NCI-H1105 treated with DMSO at 0.1 percent for 48 hours (cell line): ENCODE measurements at regions not wholly inside any gene's neighbourhood (a gene's known extent, or its start where the extent isn't known, plus 50 kb on each side); places are given as distances from the start of the nearest gene placed in this dataset.
"Not testable (repeated sequence)": the region's sequence is repeated elsewhere in the genome, so short reads cannot be mapped to it uniquely, and the experiment has no call there.

Experiments
- DNase-seq: peaks from one replicate; lab custom pipeline; 2025; lab: John Stamatoyannopoulos, UW

DNA sequence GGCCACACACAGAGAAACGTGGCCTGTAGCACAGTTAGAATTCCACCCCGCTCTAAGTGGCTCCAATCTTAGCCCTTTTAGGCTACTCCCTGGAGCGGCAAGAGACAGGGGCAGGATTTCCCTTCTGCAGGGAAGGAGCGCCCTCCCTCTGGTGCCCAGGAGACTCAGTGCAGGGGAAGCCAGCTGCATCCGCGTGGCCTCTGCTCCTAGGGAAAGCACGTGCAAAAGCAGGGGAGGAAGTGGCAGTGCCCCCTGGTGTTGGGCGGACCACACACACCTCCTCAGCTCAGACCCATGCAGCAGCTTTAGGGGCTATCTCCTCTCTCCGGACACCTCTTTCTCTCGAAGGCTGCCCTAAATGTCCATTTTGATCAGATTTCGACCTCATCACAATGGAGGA is 50.0 kb downstream of the SPRING1 start:
- DNase-seq = no peak

GRCh38 chr12:116684891-116685290 is 53.0 kb downstream of the SPRING1 start:
- DNase-seq = no peak

GRCh38 chr12:116677202-116677661 is 60.6 kb downstream of the SPRING1 start:
- no peak for DNase-seq

DNA sequence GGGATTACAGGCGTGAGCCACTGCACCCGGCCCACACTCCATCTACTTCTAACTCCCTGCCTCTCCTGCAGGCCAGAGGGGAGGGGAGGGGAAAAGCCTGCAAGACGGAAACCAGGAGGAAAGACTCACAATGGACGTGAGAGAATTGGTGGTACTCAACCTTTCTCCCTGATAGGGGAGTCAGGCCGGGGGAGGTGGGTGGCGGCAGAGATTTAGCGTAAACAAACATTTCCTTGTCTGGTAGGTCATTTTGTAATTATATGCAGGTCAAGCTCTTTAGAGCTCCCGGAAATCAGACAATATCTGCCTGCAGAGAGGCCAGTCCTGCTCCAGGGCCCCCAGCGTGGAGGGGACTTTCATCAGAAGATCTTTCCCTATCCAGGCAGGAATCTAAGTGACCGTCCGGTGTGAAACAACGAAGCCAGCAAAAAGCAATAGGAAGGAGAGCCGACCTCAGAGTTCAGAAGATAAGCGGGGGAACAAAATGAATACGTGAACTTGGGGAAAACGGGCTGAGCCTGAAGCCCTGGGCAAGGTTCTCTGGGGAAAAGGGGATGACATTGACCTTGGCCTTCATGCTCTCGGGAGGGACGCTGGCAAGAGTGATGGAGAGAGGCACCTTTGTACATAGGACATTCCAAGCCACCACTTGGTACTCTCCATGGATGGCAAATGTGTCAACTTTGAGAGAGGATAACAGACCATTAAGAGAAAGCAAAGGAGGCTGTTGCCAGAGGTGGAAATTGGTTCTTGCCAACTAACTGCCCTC is 62.3 kb downstream of the SPRING1 start:
- DNase-seq = no peak

DNA sequence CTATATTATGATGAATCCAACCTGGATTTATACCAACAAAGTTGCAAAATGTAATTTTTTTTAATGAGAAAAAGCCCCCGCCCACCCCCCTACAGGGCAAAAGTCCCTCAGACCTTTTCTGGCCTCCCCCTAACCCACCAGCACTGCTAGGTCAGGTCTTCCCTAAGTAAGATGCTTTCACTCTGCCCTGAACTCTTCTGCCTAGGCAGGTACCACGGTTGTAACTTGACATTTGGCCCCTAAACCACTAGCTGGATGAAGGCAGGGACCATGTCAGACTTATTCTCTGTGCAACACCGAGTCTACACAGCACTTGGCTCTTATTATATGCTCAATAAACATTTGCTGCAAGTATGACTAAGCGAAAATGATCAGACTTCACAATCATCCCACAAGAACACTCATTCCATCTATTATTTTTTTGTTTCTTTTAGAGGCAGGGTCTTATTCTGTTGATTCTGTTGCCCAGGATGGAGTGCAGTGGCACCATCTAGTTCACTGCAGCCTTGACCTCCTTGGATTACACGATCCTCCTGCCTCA is 63.2 kb downstream of the SPRING1 start:
- no peak for DNase-seq

DNA sequence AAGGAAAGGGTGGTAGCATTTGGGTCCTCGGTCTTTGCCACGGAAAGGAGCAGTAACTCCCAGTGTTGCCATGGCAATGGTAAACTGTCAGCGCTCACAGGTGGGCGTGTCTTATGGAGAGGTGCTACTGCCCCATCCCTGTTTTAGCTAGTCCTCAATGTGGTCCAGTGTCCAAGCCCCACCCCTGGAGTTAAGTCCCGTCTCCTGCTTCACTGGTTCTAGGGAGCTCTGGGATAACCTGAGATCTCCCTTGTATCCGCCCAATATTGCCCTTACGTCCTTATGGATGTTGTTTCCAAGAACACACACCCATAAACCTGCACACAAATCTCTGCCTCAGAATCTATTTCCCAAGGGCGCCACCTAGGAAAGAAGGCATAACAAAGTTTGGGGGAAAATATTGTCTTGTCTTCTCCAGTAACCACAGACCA is 64.2 kb downstream of the SPRING1 start:
- DNase-seq = no peak

DNA sequence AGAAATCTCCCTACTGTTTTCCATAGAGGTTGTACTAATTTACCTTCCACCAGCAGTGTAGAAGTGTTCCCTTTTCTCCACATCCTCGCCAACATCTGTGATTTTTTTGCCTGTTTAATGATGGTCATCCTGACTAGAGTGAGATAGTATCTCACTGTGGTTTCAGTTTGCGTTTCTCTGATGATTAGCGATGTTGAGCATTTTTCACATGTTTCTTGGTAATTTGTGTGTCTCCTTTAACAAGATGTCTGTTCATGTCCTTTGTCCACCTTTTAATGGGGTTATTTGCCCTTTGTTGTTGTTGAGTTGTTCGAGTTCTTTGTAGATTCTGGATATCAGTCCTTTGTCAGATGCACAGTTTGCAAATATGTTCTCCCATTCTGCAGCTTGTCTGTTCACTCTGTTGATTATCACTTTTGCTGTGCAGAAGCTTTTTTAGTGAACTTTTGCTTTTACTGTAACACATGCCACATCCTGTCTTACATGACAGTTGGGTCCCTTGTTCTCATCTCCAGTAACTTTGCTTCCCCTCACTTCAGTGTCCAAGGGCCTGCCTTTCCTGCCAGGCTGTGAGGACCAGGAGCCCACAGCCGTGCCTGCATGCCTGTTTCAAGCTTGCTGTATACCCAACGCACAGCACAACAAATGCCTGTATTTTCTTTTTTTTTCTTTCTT is 64.9 kb downstream of the SPRING1 start:
- DNase-seq = no peak

DNA sequence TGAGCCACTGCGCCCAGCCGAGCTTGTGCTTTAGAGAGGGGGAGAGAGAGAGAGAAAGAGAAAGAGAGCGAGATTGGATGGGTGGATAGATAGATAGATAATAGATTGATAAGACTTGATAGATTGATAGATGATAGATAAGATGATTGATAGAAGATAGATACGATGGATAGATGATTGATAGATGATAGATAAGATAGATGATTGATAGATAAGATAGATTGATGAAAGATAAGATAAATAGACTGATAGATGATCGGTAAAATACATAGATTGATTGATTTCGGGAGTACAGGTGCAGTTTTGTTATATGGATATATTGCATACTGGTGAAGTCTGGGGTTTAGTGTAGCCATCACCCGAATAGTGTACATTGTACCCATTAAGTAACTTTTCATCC is 65.9 kb downstream of the SPRING1 start:
- DNase-seq = no peak

DNA sequence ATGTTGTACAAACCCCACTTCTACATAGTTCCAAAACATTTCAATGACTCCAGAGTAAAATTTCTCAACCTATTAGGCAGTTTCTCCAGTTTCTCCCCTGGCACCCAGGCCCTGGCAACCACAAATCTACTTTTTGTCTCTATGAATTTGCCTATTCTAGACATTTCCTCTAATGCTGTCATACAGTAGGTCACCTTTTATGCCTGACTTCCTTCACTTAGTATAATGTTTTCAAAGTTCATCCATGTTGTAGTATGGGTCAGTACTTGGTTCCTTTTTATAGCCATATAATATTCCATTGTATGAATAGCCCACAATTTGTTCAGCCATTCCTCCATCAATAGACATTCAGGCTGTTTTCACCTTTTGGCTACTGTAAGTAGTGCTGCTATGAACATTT is 67.0 kb downstream of the SPRING1 start:
- DNase-seq = no peak

DNA sequence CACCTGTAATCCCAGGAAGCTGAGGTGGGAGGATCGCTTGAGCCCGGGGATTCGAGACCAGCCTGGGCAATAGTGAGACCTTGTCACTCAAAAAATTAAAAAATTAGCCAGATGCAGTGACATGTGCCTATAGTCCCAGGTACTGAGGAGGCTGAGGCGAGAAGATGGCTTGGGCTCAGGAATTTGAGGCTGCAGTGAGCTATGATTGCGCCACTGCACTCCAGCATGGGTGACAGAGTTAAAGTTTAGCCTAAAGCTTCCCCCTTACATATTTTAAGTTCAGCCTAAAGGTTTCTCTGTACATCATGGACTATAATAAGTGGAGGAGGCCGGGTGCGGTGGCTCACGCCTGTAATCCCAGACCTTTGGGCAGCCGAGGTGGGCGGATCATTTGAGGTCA is 70.1 kb downstream of the SPRING1 start:
- DNase-seq = no peak

DNA sequence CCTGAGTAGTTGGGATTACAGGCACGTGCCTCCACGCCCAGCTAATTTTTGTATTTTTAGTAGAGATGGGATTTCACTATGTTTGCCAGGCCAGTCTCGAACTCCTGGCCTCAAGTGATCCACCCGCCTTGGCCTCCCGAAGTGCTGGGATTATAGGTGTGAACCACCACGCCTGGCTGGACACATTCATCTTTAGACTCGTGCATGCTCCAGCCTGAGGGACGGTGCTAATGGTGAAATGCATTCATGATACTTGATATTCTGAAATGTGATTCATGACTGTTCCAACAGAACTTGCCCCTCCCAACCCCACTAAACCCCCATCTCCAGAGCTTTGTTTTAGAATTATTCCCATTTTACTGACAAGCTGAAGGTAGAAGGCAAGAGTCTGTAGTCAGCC is 71.0 kb downstream of the SPRING1 start:
- DNase-seq = not testable (repeated sequence)

GRCh38 chr12:116666305-116666673 is 71.6 kb downstream of the SPRING1 start:
- DNase-seq = no peak

DNA sequence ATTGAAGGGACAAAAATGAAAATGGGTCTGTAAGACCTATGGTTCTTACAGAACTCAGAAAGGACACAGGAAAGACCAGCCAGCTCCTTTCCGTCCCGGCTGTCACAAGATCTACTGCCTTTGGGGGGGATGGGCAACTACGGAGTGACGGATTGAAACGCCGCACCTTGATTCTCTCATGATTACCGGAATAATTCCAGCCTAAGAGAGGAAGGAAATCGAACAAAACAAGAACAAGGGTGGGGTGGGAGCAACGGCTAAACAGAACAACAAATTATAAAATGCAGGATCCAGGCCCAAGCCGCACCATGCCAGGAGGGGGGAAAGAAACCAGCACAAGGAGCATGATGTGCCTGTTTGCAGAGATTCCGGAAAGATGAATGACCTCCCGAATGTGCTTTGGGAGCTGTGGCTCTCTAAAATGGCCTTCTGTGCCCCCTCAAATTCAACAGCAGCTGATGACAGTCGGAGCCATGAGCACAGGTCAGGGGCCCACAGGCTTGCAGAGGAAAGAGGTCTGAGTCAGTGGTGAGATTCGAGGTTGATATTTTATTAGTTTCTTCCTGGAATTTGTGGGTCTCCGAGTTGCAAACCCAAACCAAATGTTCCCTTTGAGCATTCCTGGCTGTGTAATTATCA is 72.1 kb downstream of the SPRING1 start:
- no peak for DNase-seq

GRCh38 chr12:116664085-116664484 is 73.8 kb downstream of the SPRING1 start:
- DNase-seq = no peak

GRCh38 chr12:116662612-116663144 is 75.2 kb downstream of the SPRING1 start:
- peak; percentile 67 for DNase-seq

DNA sequence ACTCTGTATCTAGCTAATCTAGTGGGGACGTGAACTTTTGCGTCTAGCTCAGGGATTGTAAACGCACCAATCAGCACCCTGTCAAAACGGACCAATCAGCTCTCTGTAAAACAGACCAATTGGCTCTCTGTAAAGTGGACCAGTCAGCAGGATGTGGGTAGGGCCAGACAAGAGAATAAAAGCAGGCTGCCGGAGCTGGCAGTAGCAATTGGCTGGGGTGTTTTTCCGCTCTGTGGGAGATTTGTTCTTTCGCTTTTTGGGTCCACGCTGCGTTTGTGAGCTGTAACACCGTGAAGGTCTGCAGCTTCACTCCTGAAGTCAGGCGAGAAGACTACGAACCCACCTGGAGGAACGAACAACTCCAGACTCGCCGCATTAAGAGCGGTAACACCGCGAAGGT is 76.5 kb downstream of the SPRING1 start:
- no peak for DNase-seq

DNA sequence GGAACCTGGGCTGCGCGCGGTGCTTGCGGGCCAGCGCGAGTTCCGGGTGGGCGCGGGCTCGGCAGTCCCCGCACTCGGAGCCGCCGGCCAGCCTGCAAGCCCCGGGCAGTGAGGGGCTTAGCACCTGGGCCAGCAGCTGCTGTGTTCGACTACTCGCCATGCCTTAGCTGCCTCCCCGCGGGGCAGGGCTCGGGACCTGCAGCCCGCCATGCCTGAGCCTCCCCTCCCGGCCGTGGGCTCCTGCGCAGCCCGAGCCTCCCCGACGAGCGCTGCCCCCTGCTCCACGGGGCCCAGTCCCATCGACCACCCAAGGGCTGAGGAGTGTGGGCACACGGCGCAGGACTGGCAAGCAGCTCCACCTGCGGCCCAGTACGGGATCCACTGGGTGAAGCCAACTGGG is 77.1 kb downstream of the SPRING1 start:
- DNase-seq = not testable (repeated sequence)

DNA sequence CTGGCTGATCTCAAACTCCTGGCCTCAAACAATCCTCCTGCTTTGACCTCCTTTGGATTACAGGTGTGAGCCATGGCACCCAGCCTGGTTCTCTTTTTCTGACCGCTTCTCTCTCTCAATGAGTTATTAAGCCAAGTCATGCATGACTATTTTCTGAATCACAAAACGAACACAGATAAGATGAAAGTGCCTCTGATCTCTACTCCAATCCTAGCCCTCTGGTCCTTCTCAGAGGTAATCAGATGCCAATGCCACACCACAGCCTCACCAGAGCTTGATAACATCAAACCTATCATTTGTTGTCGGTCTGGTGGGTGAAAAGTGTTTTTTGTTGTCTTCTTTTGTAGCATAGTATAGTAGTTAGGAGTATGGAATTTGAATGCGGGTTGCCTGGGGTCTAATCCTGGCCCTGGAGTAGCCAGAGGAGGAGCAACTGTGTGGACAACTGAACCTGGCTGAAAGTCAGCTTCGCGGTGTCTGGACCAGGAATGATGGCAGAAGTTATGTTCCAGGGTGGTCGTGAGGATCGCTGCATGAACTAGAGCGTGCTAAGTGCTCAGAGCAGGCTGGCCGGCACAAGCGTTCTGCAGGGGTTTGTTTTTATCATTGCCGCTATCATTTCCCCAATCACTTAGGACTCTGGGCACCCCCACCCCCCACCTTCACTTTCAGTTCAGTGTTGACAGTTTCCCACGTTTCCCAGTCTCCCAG is 77.9 kb downstream of the SPRING1 start:
- DNase-seq = no peak

GRCh38 chr12:116657921-116658495 is 79.9 kb downstream of the SPRING1 start:
- no peak for DNase-seq

GRCh38 chr12:116656306-116656705 is 81.6 kb downstream of the SPRING1 start:
- no peak for DNase-seq

- no peak for DNase-seq
Measured at GRCh38 chr12:116654226-116654743, 83.6 kb downstream of the SPRING1 start.
